ENCODE measurements at regions not wholly inside any gene's neighbourhood (a gene's known extent, or its start where the extent isn't known, plus 50 kb on each side); places are given as distances from the start of the nearest gene placed in this dataset.

DNA sequence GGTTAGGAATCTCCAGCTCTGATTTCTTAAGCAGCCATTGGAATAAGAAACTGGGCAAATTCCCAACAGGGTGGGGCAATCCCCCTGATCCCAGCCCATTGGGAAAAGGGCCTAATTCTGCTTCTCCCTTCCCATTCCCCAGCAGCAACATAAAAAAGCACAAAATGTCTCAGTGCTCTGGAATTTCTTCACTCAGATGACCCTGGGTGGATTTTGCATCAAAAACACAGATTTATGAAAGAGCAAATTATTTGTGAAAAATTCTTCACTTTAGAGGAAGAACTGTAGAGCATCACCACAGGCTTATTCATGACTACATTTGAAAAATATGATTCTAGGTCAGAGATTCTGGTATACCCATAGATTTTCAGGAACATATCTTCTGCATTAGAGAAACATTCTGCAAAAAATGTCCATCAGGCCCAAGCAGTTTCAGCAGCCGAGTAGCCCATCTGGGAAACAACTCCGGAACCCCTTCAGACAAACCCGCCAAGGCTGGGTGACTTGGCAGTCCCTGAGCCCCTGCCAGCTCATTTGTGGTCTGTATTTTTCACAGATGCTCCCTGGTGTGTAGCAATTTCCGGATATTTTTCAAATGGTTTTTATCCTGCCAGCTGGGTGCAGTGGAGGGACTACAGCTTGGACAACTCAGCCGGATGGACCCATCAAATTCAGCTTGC, 102.1 kb upstream of the RANBP3L start:
- H3K9me2 ChIP-seq (ENCODE audit: insufficient read depth): no peaks in the 10 kb centered on the region
- H3K4me3 ChIP-seq (replicated peaks in 1 of 2; ENCODE audit: low read depth in 1 of 2, low read length in 2 of 2): no peak overlapping the region
- DNase-seq (ENCODE audit: low read depth, low spot score) (no peak), ATAC-seq (no peak)
- POLR2A ChIA-PET: no interaction called here
- no peaks in the 10 kb centered on the region for H4K20me1 ChIP-seq (ENCODE audit: insufficient read depth)
- H3K4me2 ChIP-seq (ENCODE audit: low read length): no peak overlapping the region
- intact Hi-C loops (cut with micrococcal nuclease): no loop called here
- TF ChIP-seq REST (IDR thresholded peaks at IDR 0.05; ENCODE audit: low read depth) (no peak), FOSL1 (IDR thresholded peaks at IDR 0.05; ENCODE audit: low read depth) (no peak), CEBPB (IDR thresholded peaks at IDR 0.05; ENCODE audit: low read depth) (no peak), EZH2 (IDR thresholded peaks at IDR 0.05) (no peak), RAD21 (IDR thresholded peaks at IDR 0.05; ENCODE audit: low read depth) (no peak), JUND (IDR thresholded peaks at IDR 0.05) (no peak), SIN3A (IDR thresholded peaks at IDR 0.05; ENCODE audit: low read depth) (no peak), POLR2A (IDR thresholded peaks at IDR 0.05; ENCODE audit: borderline replicate concordance, extremely low read depth, insufficient read depth, insufficient read length) (no peak), SP1 (IDR thresholded peaks at IDR 0.05; ENCODE audit: low read depth) (no peak), MAX (IDR thresholded peaks at IDR 0.05) (no peak), ELF1 (IDR thresholded peaks at IDR 0.05; ENCODE audit: borderline replicate concordance, low read depth) (no peak), EGR1 (IDR thresholded peaks at IDR 0.05; ENCODE audit: low read depth) (no peak), YY1 (IDR thresholded peaks at IDR 0.05; ENCODE audit: extremely low read depth, insufficient replicate concordance, low read depth, low read length) (no peak)
- TF ChIP-seq, protein P1, sequence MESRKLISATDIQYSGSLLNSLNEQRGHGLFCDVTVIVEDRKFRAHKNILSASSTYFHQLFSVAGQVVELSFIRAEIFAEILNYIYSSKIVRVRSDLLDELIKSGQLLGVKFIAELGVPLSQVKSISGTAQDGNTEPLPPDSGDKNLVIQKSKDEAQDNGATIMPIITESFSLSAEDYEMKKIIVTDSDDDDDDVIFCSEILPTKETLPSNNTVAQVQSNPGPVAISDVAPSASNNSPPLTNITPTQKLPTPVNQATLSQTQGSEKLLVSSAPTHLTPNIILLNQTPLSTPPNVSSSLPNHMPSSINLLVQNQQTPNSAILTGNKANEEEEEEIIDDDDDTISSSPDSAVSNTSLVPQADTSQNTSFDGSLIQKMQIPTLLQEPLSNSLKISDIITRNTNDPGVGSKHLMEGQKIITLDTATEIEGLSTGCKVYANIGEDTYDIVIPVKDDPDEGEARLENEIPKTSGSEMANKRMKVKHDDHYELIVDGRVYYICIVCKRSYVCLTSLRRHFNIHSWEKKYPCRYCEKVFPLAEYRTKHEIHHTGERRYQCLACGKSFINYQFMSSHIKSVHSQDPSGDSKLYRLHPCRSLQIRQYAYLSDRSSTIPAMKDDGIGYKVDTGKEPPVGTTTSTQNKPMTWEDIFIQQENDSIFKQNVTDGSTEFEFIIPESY (IDR thresholded peaks at IDR 0.05; ENCODE audit: extremely low read depth, insufficient replicate concordance, low read length): no peak
- H3K27me3 ChIP-seq (ENCODE audit: insufficient read depth, low read length): no peaks in the 10 kb centered on the region
- BruUV-seq (replicated peaks): no TSS peak
- no peaks in the 10 kb centered on the region for H3K79me2 ChIP-seq (ENCODE audit: insufficient read depth, low read length)
- CTCF ChIA-PET: interaction anchor here (1.0 to 2.4 kb wide), 2 partner anchors 138 to 287 kb away, joined by 3 to 7 read pairs; no protein-coding TSS in a partner anchor
- no peaks in the 10 kb centered on the region for H3K9me3 ChIP-seq (ENCODE audit: control insufficient read depth in 1 of 2, insufficient read depth in 1 of 2, low read depth in 1 of 2, low read length in 2 of 2)
- RAD21 ChIA-PET (ENCODE audit: low non-redundant PET in 1 of 2, low total read pairs in 2 of 2, uncharacterized antibody in 2 of 2, unreplicated experiment in 2 of 2): no interaction called here
- no peak overlapping the region for H3K9ac ChIP-seq (ENCODE audit: low read length)
- no peaks in the 10 kb centered on the region for H3K36me3 ChIP-seq (ENCODE audit: control insufficient read depth in 1 of 2, insufficient read depth in 2 of 2, low read length in 2 of 2)
- no peak overlapping the region for H3K27ac ChIP-seq (ENCODE audit: low read depth, low read length)
- H3K4me1 ChIP-seq (ENCODE audit: control insufficient read depth in 1 of 2, insufficient read depth in 2 of 2, low read length in 2 of 2): no peaks in the 10 kb centered on the region
- H2AFZ ChIP-seq (ENCODE audit: low read depth, low read length, poor library complexity, severe bottlenecking): no peak overlapping the region

All from HCT116 (cell line).